PC-3 (cell line): ENCODE measurements at regions not wholly inside any gene's neighbourhood (a gene's known extent, or its start where the extent isn't known, plus 50 kb on each side); places are given as distances from the start of the nearest gene placed in this dataset.

Experiments used
- CTCF ChIP-seq: fragments of 300-600 bp; sonication (generic); conservative IDR thresholded peaks from 2 replicates; pipeline ENCODE4 v1.5.1; 2017; ENCODE audit warnings: antibody characterized with exemption, low read depth, mild to moderate bottlenecking, low read length
- EZH2 ChIP-seq: fragments of 300-600 bp; sonication (generic); IDR thresholded peaks from one replicate; pipeline ENCODE4 v1.6.1; 2017; ENCODE audit warnings: antibody characterized with exemption, mild to moderate bottlenecking, low read length; ENCODE audit not compliant: unreplicated experiment

DNA sequence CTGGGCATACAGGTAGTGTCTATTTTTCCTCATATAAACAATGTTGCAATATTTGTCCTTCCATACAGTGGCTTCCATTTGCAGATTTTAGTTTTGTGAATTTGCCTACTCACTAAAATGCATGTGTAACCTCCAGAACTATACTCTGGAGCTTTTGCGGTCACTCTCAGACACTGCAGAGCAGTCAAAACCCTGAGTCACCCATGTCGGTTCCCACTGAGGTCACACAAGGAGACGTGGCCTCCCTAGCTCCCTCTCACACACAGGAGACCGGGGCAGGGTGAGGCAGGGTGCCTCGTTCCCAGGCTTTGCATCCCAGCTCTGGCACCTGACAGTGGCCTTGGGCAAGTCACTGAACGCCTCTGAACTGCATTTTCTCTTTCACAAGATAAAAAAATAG, 55.5 kb upstream of the ZNF354A start:
- TF ChIP-seq CTCF (no peak), EZH2 (no peak)
